GM18867 (cell line): ENCODE measurements at regions not wholly inside any gene's neighbourhood (a gene's known extent, or its start where the extent isn't known, plus 50 kb on each side); places are given as distances from the start of the nearest gene placed in this dataset.
"Not testable (repeated sequence)": the region's sequence is repeated elsewhere in the genome, so short reads cannot be mapped to it uniquely, and the experiment has no call there.

Experiments used
- ATAC-seq: cut with Tn5 transposase; IDR thresholded peaks from one replicate; pipeline ENCODE4 v1.9.1; 2021; ENCODE audit warnings: mild to moderate bottlenecking, moderate library complexity; ENCODE audit not compliant: unreplicated experiment

- no peak for ATAC-seq
These were observed 106.5 kb upstream of the KCTD1 start for GRCh38 chr18:26654616-26655524.

GRCh38 chr18:26653943-26654615, 105.7 kb upstream of the KCTD1 start:
- no peak for ATAC-seq

GRCh38 chr18:26652501-26652900, 104.1 kb upstream of the KCTD1 start:
- no peak for ATAC-seq

- no peak for ATAC-seq
These were observed 102.2 kb upstream of the KCTD1 start for GRCh38 chr18:26650310-26651268.

GRCh38 chr18:26649193-26649543, 100.8 kb upstream of the KCTD1 start:
- ATAC-seq: no peak

GRCh38 chr18:26648509-26649192, 100.3 kb upstream of the KCTD1 start:
- no peak for ATAC-seq

- ATAC-seq: no peak
These were observed 98.5 kb upstream of the KCTD1 start for GRCh38 chr18:26646901-26647300.

- no peak for ATAC-seq
These were observed 94.3 kb upstream of the KCTD1 start for GRCh38 chr18:26642440-26643348.

- ATAC-seq: no peak
These were observed 92.2 kb upstream of the KCTD1 start for GRCh38 chr18:26640541-26640940.

GRCh38 chr18:26639149-26639548, 90.8 kb upstream of the KCTD1 start:
- ATAC-seq: no peak

GRCh38 chr18:26637983-26638382, 89.6 kb upstream of the KCTD1 start:
- no peak for ATAC-seq

- ATAC-seq: no peak
These were observed 89.0 kb upstream of the KCTD1 start for GRCh38 chr18:26637324-26637723.

GRCh38 chr18:26635466-26635865, 87.1 kb upstream of the KCTD1 start:
- ATAC-seq: no peak

GRCh38 chr18:26634631-26635030, 86.3 kb upstream of the KCTD1 start:
- no peak for ATAC-seq

- ATAC-seq: no peak
These were observed 82.8 kb upstream of the KCTD1 start for GRCh38 chr18:26631135-26631534.

GRCh38 chr18:26630596-26630995, 82.2 kb upstream of the KCTD1 start:
- no peak for ATAC-seq

GRCh38 chr18:26628017-26628416, 79.7 kb upstream of the KCTD1 start:
- no peak for ATAC-seq

GRCh38 chr18:26624443-26624842, 76.1 kb upstream of the KCTD1 start:
- no peak for ATAC-seq

GRCh38 chr18:26623314-26623713, 75.0 kb upstream of the KCTD1 start:
- ATAC-seq: not testable (repeated sequence)
